Duodenal mucosa (tissue), 2 donors: ENCODE measurements at regions not wholly inside any gene's neighbourhood (a gene's known extent, or its start where the extent isn't known, plus 50 kb on each side); places are given as distances from the start of the nearest gene placed in this dataset.
"Not testable (repeated sequence)": the region's sequence is repeated elsewhere in the genome, so short reads cannot be mapped to it uniquely, and the experiment has no call there.

Experiments
- H3K27ac ChIP-seq: one replicate; pipeline ENCODE4 v1.7.0; 2013; ENCODE audit warnings: low read depth, low read length
- H3K27me3 ChIP-seq, 2 donors: one replicate each; pipeline ENCODE4 v1.7.0; 2013; ENCODE audit warnings: low read length in 2 of 2, control low read depth in 1 of 2; ENCODE audit not compliant: insufficient read depth in 2 of 2, control insufficient read depth in 1 of 2
- H3K36me3 ChIP-seq, 2 donors: one replicate each; pipeline ENCODE4 v1.7.0; 2013; ENCODE audit warnings: low read length in 2 of 2, control low read depth in 1 of 2; ENCODE audit not compliant: insufficient read depth in 2 of 2, control insufficient read depth in 1 of 2
- H3K4me1 ChIP-seq, 2 donors: one replicate each; pipeline ENCODE4 v1.7.0; 2013; ENCODE audit warnings: low read length in 2 of 2, control low read depth in 1 of 2; ENCODE audit not compliant: insufficient read depth in 2 of 2, control insufficient read depth in 1 of 2
- H3K4me3 ChIP-seq, 2 donors: one replicate each; pipeline ENCODE4 v1.7.0; 2013; ENCODE audit warnings: low read length in 2 of 2, low read depth in 1 of 2
- H3K9ac ChIP-seq, 2 donors: one replicate each; pipeline ENCODE4 v1.7.0; 2013; ENCODE audit warnings: low read length in 2 of 2, low read depth in 1 of 2
- H3K9me3 ChIP-seq, 2 donors: one replicate each; pipeline ENCODE4 v1.7.0; 2013; ENCODE audit warnings: low read length in 2 of 2, control low read depth in 1 of 2; ENCODE audit not compliant: control insufficient read depth in 1 of 2

DNA sequence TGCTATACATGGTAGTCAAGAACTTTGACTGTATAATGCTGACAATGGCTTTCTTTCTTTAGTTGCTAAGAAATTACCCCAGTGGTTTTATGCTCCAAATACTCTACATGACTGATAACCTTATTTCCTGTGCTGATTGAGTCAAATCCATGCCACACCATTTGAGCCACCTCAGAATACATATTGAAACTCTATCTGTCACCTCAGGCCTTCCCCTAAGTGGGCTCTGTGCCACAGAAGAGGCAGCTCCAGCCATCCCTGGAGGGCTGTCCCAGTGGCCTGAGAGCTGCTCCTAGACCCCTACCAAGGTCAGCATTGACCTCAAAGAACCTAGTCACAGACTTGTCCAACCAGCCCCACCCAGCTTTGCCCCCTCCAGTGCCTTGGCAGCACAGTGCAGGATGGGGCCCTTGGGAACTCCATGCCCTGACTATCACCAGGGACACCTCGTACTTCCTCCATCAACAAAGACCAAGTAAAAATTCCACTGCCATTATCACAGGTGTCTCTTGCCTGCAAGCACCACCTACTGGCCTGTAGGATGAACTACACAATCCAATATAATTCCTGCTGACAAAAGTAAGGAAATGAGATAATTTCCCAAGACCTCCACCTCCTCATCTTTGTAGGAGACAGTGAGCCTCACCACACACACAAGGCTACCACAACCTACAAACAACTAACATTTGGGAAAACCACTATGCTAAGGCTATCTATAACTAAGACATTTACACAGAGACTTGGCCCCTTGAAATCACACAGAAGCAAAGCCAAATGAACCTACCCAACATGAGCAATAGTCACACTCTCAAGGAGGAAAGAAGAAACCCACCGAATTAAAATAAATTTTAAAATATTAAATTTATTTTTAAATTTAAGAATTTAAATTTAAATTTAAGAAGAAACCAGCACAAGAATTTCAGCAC is 239.9 kb downstream of the NKX6-1 start:
- Histone ChIP-seq H3K27me3 (no peaks in the 10 kb centered on the region), H3K4me3 (no peak overlapping the region), H3K9ac (no peak overlapping the region), H3K9me3 (peaks cover 3 to 7% of the 10 kb centered on the region in 2 donors), H3K4me1 (no peaks in the 10 kb centered on the region), H3K27ac (no peak overlapping the region), H3K36me3 (no peaks in the 10 kb centered on the region)

DNA sequence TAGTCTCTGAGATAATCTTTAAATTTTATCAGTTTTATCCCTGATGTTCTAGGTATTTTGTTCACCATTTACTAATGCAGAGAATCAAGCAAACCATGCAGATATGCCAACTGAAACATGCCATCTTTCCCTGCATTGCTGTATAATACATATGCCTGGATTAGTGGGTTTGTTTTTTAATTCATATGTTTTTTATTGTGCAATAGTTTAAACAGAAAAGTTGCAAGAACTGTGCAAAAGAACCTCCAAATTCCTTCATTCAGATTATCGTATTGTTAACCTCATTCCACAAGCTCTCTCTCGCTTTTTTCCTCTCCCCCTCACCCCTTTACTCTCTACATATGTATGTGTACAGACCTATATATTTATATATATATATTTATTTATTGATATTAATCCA is 244.6 kb downstream of the NKX6-1 start:
- H3K9ac ChIP-seq, result no peak overlapping the region
- no peaks in the 10 kb centered on the region for H3K4me1 ChIP-seq
- no peaks in the 10 kb centered on the region for H3K27me3 ChIP-seq
- no peak overlapping the region for H3K27ac ChIP-seq
- no peaks in the 10 kb centered on the region for H3K36me3 ChIP-seq
- H3K9me3 ChIP-seq, result no peaks in the 10 kb centered on the region
- H3K4me3 ChIP-seq, result no peak overlapping the region

DNA sequence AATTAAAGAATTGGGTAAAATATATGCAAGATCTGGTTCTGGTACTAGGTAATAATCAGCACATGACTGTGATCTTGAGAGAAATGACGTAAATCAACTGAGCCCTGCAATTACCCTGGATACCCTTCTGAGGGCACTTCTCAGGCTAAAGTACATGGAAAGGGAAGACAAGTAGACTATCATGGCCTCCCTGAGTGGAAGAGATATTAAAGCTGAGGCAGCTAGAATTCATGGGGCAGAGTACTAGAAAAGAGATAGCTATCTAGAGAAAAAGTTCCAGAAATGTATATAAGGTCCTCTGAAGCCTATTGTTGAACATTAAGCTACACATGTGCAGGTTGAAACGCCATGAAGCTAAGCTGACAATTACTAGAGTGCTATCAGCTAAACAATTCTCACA is 249.6 kb downstream of the NKX6-1 start:
- H3K36me3 ChIP-seq, result no peaks in the 10 kb centered on the region
- H3K4me1 ChIP-seq, result no peaks in the 10 kb centered on the region
- H3K27me3 ChIP-seq, result no peaks in the 10 kb centered on the region
- no peaks in the 10 kb centered on the region for H3K9me3 ChIP-seq
- H3K27ac ChIP-seq, result no peak overlapping the region
- no peak overlapping the region for H3K4me3 ChIP-seq
- no peak overlapping the region for H3K9ac ChIP-seq

DNA sequence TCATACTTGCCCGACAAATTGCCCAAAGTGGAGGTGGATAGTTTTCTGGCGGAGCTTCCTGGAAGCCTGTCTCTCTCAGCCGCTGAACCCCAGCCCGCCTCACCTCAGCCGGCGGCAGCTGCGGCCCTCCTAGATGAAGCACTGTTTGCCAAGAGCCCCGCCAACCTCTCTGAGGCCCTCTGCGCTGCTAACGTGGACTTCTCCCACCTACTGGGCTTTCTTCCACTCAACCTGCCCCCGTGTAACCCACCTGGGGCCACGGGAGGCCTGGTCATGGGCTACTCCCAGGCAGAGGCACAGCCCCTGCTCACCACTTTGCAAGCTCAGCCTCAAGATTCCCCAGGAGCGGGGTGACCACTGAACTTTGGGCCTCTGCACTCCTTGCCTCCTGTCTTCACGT is 254.1 kb downstream of the NKX6-1 start:
- H3K4me3 ChIP-seq, H3K27ac ChIP-seq, H3K9me3 ChIP-seq, H3K36me3 ChIP-seq, H3K9ac ChIP-seq, H3K4me1 ChIP-seq, H3K27me3 ChIP-seq: not testable (repeated sequence)

DNA sequence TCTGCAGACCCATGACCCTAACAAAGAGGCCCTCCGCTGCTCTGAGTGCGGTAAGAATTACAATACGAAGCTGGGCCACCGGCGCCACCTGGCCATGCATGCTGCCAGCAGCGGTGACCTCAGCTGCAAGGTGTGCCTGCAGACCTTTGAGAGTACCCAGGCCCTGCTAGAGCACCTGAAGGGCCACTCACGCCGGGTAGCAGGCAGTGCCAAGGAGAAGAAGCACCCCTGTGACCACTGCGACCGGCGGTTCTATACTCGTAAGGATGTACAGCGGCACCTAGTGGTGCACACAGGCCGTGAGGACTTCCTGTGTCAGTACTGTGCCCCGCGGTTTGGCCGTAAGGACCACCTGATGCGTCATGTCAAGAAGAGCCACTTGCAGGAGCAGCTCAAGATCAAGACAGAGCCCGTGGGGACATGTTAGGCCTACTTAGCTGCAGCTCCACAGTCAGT is 254.7 kb downstream of the NKX6-1 start:
- H3K9ac ChIP-seq, H3K4me3 ChIP-seq, H3K27me3 ChIP-seq, H3K4me1 ChIP-seq, H3K27ac ChIP-seq, H3K36me3 ChIP-seq, H3K9me3 ChIP-seq: not testable (repeated sequence)

DNA sequence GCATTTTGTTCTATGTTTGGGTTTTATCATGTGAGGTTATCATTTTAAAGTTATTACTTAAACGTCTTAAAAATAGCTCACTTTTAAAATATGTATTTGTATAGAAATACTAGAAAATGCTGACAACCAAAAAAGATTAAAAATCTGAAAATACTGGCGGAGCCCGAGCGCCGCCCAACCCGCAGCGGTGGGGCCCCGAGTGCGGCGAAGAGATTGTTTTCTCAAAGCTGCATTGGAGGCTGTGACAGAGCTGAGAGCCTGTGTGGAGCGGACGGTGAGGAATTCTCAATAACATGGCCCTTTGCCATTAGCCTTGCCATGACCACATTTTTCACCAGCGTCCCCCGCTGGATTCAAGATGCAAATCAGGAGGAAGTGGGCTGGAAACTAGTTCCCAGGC is 255.4 kb downstream of the NKX6-1 start:
- Histone ChIP-seq H3K4me3 (no peak overlapping the region), H3K9me3 (no peaks in the 10 kb centered on the region), H3K36me3 (no peaks in the 10 kb centered on the region), H3K27me3 (no peaks in the 10 kb centered on the region), H3K9ac (no peak overlapping the region), H3K4me1 (no peaks in the 10 kb centered on the region), H3K27ac (no peak overlapping the region)

DNA sequence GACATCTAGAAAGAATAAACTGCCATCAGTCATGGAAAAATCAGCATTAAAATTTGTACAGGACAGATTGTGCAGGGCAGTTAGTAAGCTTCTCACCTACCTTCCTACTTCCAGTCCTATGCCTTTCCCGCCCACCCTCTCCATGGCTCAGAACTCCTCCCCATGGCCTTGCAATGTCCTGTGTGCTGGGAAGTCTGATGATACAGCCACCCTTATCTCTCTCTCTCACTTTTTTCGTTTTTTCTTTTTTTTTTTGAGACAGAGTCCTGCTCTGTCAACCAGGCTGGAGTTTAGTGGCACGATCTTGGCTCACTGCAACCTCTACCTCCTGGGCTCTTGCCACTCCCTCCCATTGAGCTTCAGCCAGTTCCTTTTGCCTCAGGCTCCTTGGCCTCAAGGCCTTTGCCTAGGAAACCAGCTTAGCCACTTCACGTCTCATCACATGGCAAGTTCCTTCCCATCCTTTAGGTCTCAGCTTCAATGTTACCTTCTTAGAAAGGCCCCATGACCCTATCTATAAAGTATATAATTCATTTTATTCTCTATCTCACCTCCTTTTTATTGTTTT is 259.7 kb downstream of the NKX6-1 start:
- H3K36me3 ChIP-seq, result no peaks in the 10 kb centered on the region
- no peak overlapping the region for H3K9ac ChIP-seq

DNA sequence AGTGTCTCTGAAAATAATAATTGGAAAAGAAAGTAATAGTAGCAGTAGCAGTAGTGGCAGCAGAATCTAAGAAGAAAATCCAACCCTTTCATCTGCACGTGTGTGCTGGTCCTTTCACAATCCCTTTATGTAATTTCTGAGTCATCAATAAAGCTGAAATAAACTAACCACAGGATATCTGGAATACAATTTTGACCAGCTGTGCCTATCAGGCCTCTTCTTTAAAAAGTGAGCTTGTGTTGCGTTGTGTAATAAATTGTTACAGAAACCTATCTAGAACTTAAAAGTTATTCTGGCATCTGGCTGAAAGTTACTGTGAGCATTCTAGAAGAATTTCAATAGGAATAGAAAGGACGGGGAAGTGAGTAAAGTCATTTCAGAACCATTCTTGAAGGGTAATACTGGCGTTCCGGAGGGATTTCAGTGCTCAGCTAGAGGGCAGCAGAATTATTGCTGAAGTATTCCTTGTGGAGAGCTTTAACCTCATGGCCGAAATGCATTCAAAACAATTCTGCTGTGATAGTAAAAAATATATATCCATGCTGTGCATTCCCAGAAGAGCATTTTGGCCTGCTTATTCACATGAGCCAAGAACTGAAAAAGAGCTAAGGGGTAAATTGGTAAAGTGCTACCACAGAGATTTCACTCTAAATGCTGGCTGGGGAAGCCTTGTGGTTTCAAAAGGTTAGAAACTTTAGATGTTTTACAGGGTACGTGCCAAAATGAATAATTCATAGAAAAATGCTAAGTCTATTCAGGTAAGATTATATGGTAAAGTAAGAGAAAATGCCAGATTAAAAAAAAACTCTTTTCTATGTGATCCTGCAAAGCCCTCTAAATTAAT is 260.6 kb downstream of the NKX6-1 start:
- Histone ChIP-seq H3K9me3 (no peaks in the 10 kb centered on the region), H3K9ac (no peak overlapping the region), H3K4me3 (no peak overlapping the region), H3K27ac (no peak overlapping the region), H3K36me3 (no peaks in the 10 kb centered on the region), H3K27me3 (no peaks in the 10 kb centered on the region), H3K4me1 (no peaks in the 10 kb centered on the region)

More for the DNA sequence above, 259.7 kb downstream of the NKX6-1 start:
- H3K4me1 ChIP-seq, result no peaks in the 10 kb centered on the region
- no peak overlapping the region for H3K4me3 ChIP-seq
- H3K27ac ChIP-seq, result no peak overlapping the region
- H3K27me3 ChIP-seq, result no peaks in the 10 kb centered on the region
- no peaks in the 10 kb centered on the region for H3K9me3 ChIP-seq

DNA sequence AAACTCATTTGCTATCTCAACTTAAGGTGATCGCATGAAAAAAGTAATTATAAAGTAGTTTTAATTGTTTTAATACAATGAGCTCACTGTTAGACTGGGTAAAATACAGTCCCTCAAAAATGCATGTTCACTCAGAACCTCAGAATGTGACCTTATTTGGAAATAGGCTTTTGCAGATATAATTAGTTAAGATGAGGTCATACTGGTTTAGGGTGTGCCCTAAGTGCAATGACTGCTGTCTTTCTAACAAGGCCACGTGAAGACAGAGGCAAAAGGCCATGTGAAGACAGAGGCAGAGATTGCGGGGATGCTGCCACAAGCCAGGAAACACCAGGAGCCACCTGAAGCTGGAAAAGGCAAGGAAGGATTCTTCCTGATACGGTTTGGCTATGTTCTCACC is 262.1 kb downstream of the NKX6-1 start:
- H3K27me3 ChIP-seq, result no peaks in the 10 kb centered on the region
- no peak overlapping the region for H3K4me3 ChIP-seq
- no peak overlapping the region for H3K27ac ChIP-seq
- H3K4me1 ChIP-seq, result no peaks in the 10 kb centered on the region
- H3K9me3 ChIP-seq, result no peaks in the 10 kb centered on the region
- H3K9ac ChIP-seq, result no peak overlapping the region
- no peaks in the 10 kb centered on the region for H3K36me3 ChIP-seq
